K562 (cell line): ENCODE measurements at regions not wholly inside any gene's neighbourhood (a gene's known extent, or its start where the extent isn't known, plus 50 kb on each side); places are given as distances from the start of the nearest gene placed in this dataset.

ENCODE experiments used
- ATAC-seq: fragments of 200-7000 bp; cut with Tn5 transposase; 3 replicates; pipeline ENCODE4 v1.9.1; 2020; ENCODE audit warnings: moderate library complexity
- BruUV-seq: library from RNA; stranded (reverse); fragments of 400-500 nt; replicated peaks from 2 replicates; lab custom pipeline; 2021; lab: Mats Ljungman, UMichigan
- CTCF ChIA-PET: fragments of 300-600 bp; formaldehyde crosslinking; extraction: SDS; loops from one replicate; lab custom pipeline; 2021; ENCODE audit warnings: low intra/inter-chr PET ratio; lab: Yijun Ruan, JAX
- POLR2A ChIA-PET: fragments of 300-600, 350-650 bp; sonication (Branson Sonifier 250); formaldehyde crosslinking; extraction: SDS; loops from one replicate; lab custom pipeline; 2021; ENCODE audit warnings: antibody characterized with exemption, inconsistent platforms; lab: Yijun Ruan, JAX
- DNase-seq, 4 experiments: peaks; one replicate each; pipeline versions ENCODE4 v3.0.0 to v3.0.0-alpha.2; 2011 to 2018; ENCODE audit warnings: low spot score in 3 of 4, mixed read lengths in 3 of 4; ENCODE audit errors: extremely low read depth in 1 of 4
- FAIRE-seq: peaks from 2 replicates; lab custom pipeline; 2011; peaks lifted over from hg19 to GRCh38; lab: Jason Lieb, UNC
- H2AFZ ChIP-seq: 2 replicates; pipeline ENCODE4 v1.6.0; 2011; ENCODE audit warnings: low read depth, low read length, control low read depth, inconsistent platforms
- H3K27ac ChIP-seq: fragments of 200-600 bp; 3 replicates; pipeline ENCODE4 v1.8.0; 2011; ENCODE audit warnings: low read depth, mild to moderate bottlenecking, control low read depth, inconsistent platforms, low read length, moderate library complexity, mixed read lengths; ENCODE audit errors: extremely low read depth
- H3K27me3 ChIP-seq, 2 experiments: fragments of 300-600 bp in 1 of 2; 2 replicates in 1 of 2; 3 replicates in 1 of 2; pipeline versions ENCODE4 v1.6.0 to v1.8.0; 2011; ENCODE audit warnings: inconsistent platforms in 2 of 2, low read length in 2 of 2, mild to moderate bottlenecking in 1 of 2, mixed read lengths in 1 of 2, moderate library complexity in 1 of 2; ENCODE audit not compliant: control insufficient read depth in 2 of 2, insufficient read depth in 2 of 2
- H3K36me3 ChIP-seq: fragments of 300-600 bp; 3 replicates; pipeline ENCODE4 v1.8.0; 2011; ENCODE audit warnings: mild to moderate bottlenecking, low read length, inconsistent platforms; ENCODE audit not compliant: control insufficient read depth, insufficient read depth
- H3K4me1 ChIP-seq, 2 experiments: fragments of 200-600 bp in 1 of 2; replicated peaks in 1 of 2; 2 replicates in 1 of 2; 3 replicates in 1 of 2; pipeline versions ENCODE4 v1.5.1 to v1.8.0; 2011; ENCODE audit warnings: inconsistent platforms in 2 of 2, low read length in 2 of 2, mild to moderate bottlenecking in 1 of 2, mixed read lengths in 1 of 2, moderate library complexity in 1 of 2; ENCODE audit not compliant: control insufficient read depth in 2 of 2, insufficient read depth in 2 of 2
- H3K4me2 ChIP-seq: 2 replicates; pipeline ENCODE4 v1.6.1; 2011; ENCODE audit warnings: low read length, control low read depth, inconsistent platforms, mixed read lengths; ENCODE audit not compliant: insufficient read depth
- H3K4me3 ChIP-seq: fragments of 200-600 bp; sonication (generic), shearing (Covaris generic); 2 replicates; pipeline ENCODE4 v1.5.1; 2016; ENCODE audit warnings: control low read depth, inconsistent platforms
- H3K79me2 ChIP-seq: fragments of 200-600 bp; 3 replicates; pipeline ENCODE4 v1.8.0; 2011; ENCODE audit warnings: low read length, inconsistent platforms; ENCODE audit not compliant: control insufficient read depth, insufficient read depth
- H3K9ac ChIP-seq, 2 experiments: 2 replicates each; pipeline versions ENCODE4 v1.6.0 to v1.6.1; 2011; ENCODE audit warnings: low read depth in 2 of 2, low read length in 2 of 2, control low read depth in 1 of 2, inconsistent platforms in 1 of 2, mild to moderate bottlenecking in 1 of 2, mixed read lengths in 1 of 2; ENCODE audit not compliant: insufficient read depth in 1 of 2
- H3K9me1 ChIP-seq: one replicate; pipeline ENCODE4 v1.6.0; 2011; ENCODE audit warnings: inconsistent platforms, mild to moderate bottlenecking, low read length, moderate library complexity; ENCODE audit not compliant: control insufficient read depth, insufficient read depth
- H3K9me3 ChIP-seq: replicated peaks from 2 replicates; pipeline ENCODE4 v1.5.1; 2011; ENCODE audit warnings: low read depth, low read length, inconsistent platforms; ENCODE audit not compliant: control insufficient read depth, insufficient read depth
- H4K20me1 ChIP-seq: replicated peaks from 2 replicates; pipeline ENCODE4 v1.6.1; 2011; ENCODE audit warnings: low read length, inconsistent platforms, mixed read lengths; ENCODE audit not compliant: control insufficient read depth, insufficient read depth
- GTF2A2 ChIP-seq: IDR thresholded peaks from 2 replicates; pipeline ENCODE4 v1.6.1; 2016; ENCODE audit warnings: mild to moderate bottlenecking, missing genetic modification characterization, missing compliant biosample characterization
- LCOR ChIP-seq: sonication (generic); formaldehyde crosslinking; IDR thresholded peaks from 2 replicates; pipeline ENCODE4 v1.8.0; 2022; ENCODE audit warnings: mild to moderate bottlenecking, missing genetic modification reagents
- MGA ChIP-seq: fragments of 450-650 bp; IDR thresholded peaks from 2 replicates; pipeline ENCODE4 v1.6.1; 2016; ENCODE audit warnings: mild to moderate bottlenecking, moderate library complexity
- ZNF583 ChIP-seq: fragments of 250-450 bp; sonication (Bioruptor Pico); IDR thresholded peaks from 2 replicates; pipeline ENCODE4 v1.4.0; 2020
- WGBS: fragments of 100-300 bp; shearing (Covaris generic); methylation state at CpG from one replicate; pipeline ENCODE4 v1.1.6; 2016; ENCODE audit warnings: low coverage, mixed read lengths; ENCODE audit not compliant: insufficient coverage; ENCODE audit errors: missing lambda C conversion rate; 5-methylcytosine and 5-hydroxymethylcytosine counted together
- in situ Hi-C: fragments of 300-500 bp; cut with MboI; formaldehyde crosslinking; loops from 4 replicates; pipeline ENCODE4 v1.15.0; 2018; ENCODE audit warnings: inconsistent platforms, mixed read lengths
- intact Hi-C: fragments of 100-400 bp; cut with micrococcal nuclease; formaldehyde crosslinking; loops from 2 replicates; pipeline ENCODE4 v1.14.2; 2022

DNA sequence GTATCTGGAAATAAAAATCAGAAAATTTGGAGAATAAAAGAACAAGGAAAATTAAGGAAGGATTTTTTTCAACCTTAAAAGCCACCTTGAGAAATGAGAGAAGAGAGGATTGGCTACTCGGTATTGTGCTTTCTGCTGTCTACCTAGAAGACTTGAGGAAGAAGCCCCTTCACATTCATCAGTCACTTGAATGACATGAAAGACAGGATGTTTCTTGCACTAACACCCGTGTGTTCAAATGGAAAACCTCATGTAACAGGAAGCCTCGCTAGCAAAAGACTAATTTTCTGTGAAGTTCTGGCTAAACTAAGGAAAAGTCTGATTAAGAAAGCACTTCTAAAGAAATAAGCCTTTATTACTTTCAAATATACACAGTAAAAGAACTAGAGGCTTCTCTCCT is 69.9 kb downstream of the OLIG3 start:
- DNase-seq (no peak), FAIRE-seq (no peak), ATAC-seq (no peak)
- Histone ChIP-seq H3K4me3 (no peak overlapping the region), H3K36me3 (no peaks in the 10 kb centered on the region), H3K9me1 (no peaks in the 10 kb centered on the region), H3K4me2 (no peak overlapping the region), H3K27ac (no peak overlapping the region), H3K9ac (no peak overlapping the region), H3K27me3 (no peaks in the 10 kb centered on the region), H2AFZ (no peak overlapping the region), H3K9me3 (no peaks in the 10 kb centered on the region), H3K4me1 (no peaks in the 10 kb centered on the region), H4K20me1 (no peaks in the 10 kb centered on the region), H3K79me2 (no peaks in the 10 kb centered on the region)
- WGBS, result 0% methylated on average over 3 of the region's 3 CpGs
- in situ Hi-C loops (no loop called here), intact Hi-C loops (no loop called here)
- TF ChIP-seq MGA (no peak), ZNF583 (CRISPR knock-in tag) (no peak), LCOR (CRISPR knock-in tag) (no peak), GTF2A2 (tag) (no peak)
- CTCF ChIA-PET, result no interaction called here
- no TSS peak for BruUV-seq
- POLR2A ChIA-PET, result no interaction called here
